NCI-H510A treated with DMSO at 0.1 percent for 48 hours (cell line): ENCODE measurements at regions not wholly inside any gene's neighbourhood (a gene's known extent, or its start where the extent isn't known, plus 50 kb on each side); places are given as distances from the start of the nearest gene placed in this dataset.
"Not testable (repeated sequence)": the region's sequence is repeated elsewhere in the genome, so short reads cannot be mapped to it uniquely, and the experiment has no call there.

Source experiments
- DNase-seq: peaks from one replicate; lab custom pipeline; 2025; lab: John Stamatoyannopoulos, UW

GRCh38 chr9:75282047-75282446 is 193.7 kb downstream of the OSTF1 start:
- no peak for DNase-seq

GRCh38 chr9:75289332-75289731 is 201.0 kb downstream of the OSTF1 start:
- DNase-seq: no peak

GRCh38 chr9:75299324-75299723 is 211.0 kb downstream of the OSTF1 start:
- DNase-seq: no peak

DNA sequence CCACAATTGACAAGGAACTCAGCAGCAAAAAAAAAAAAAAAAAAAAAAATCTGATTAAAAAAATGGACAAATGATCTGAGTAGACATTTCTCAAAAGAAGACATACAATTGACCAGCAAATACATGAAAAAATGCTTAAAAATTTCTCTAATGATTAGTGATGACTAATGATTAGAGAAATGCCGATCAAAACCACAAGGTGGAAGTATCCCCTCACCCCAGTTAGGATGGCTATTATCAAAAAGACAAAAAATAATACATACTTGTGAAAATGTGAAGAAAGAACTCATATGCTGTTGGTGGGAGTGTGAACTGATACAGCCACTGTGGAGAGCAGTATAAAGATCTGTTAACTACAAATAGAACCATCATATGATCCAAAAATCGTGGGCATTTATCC is 245.3 kb downstream of the OSTF1 start:
- DNase-seq: no peak

- DNase-seq: no peak
These were observed 270.5 kb downstream of the OSTF1 start for GRCh38 chr9:75358846-75359245.

DNA sequence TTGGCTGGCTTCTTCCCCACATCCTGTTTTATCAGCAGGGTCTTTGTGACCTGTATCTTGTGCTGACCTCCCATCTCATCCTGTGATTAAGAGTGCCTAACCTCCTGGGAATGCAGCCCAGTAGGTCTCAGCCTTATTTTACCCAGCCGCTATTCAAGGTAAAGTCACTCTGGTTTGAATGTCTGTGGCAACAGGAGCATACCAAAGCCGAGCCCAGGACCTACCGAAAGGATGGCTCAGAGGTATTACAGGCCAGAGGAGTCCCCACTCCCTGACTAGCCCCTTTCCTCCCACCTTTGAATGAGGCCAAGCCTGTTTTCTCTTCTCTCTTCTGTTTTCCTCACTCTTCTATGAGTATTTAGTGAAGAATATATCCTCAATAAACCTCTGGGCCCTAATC is 271.3 kb downstream of the OSTF1 start:
- no peak for DNase-seq

GRCh38 chr9:75360252-75360651 is 271.9 kb downstream of the OSTF1 start:
- no peak for DNase-seq

DNA sequence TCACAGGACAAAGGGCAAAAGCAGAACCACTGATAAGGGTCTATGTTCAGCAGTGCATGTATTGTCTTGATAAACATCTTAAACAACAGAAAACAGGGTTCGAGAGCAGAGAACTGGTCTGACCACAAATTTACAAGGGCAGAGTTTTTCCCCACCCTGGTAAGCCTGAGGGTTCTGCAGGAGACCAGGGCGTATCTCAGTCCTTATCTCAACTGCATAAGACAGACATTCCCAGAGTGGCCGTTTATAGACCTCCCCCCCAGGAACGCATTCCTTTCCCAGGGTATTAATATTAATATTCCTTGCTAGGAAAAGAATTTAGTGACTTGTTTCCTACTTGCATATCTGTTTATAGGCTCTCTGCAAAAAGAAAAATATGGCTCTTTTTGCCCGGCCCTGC is 274.1 kb downstream of the OSTF1 start:
- DNase-seq: not testable (repeated sequence)

GRCh38 chr9:75365196-75365595 is 276.9 kb downstream of the OSTF1 start:
- DNase-seq: no peak

- no peak for DNase-seq
These were observed 281.7 kb downstream of the OSTF1 start for GRCh38 chr9:75369989-75370388.

DNA sequence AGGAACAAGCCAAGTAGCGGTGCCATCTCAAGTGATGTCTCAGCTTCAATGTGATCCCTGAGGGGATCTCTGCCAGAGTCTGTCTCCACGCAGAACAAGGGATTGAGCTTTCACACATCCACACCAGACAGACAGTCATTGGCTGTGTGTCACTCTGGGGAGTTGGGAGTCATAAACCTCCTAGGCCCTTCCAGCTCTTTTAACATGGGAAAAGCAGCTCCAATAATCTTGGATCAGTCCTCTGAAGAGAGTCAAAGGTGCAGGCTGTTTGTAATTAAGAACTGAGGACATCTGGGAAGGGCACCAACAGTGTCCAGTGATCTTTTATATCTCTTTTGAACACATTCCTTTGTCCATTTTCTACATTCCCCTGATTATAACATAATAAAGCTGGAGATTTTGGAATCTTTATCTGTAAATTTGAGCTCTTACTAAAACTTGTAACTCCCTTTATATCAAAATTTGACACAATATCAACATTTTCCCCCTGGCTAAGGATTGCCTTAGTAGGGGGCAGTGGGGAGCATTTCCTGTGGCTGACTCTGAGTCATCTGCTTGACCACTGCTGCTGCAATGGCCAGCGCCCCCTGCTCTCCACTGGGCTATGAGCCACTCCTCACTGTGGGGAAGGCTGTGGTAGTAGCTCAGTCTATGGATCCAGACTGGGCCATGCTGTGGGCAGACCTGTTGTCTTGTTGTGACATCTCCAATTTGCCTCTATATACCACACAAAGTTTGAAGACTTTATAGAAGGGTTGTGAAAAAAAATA is 284.4 kb downstream of the OSTF1 start:
- no peak for DNase-seq

GRCh38 chr9:75376680-75377254 is 288.5 kb downstream of the OSTF1 start:
- DNase-seq: no peak

GRCh38 chr9:75378036-75378435 is 289.7 kb downstream of the OSTF1 start:
- DNase-seq: no peak

DNA sequence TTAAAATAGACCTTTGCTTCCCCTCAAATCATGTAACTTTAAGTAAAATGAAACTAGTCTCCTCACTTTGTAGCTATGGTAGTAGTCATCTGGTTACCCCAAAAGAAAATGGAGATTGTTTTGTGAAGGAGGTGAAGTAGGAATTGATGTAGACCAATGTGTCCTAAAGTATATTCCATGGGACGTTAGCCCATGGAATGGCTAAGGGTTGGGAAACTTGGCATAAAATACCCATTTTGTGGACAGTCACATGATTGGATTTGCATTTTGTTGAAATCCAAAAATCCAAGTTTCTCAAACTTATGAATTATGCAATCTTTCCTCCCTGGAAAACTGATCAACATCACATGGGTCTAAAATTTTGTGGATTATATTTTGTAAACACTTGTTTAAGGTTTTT is 290.6 kb downstream of the OSTF1 start:
- DNase-seq: no peak

- DNase-seq: no peak
These were observed 293.8 kb downstream of the OSTF1 start for GRCh38 chr9:75382126-75382525.

DNA sequence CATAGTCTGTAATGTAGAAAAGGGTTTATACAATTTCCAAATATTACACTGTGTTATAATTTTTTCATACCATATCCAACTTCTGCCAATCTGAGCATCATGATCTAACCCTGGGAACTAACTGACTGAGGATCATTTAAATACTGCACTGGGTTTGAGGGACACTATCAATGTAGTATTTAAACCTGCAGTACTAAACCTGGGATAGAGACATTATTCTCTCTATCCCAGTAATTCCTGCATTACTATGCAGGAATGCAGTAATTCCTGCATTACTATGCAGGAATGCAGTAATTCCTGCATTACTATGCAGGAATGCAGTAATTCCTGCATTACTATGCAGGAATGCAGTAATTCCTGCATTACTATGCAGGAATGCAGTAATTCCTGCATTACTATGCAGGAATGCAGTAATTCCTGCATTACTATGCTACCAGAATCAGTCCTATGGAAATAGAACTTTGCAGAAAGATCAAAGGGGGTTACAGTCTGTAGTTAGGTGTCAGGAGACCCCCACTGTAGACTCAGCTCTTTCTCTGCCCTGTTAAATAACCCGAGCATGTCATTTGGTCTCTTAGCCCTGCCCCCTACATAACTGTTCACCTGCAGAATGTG is 295.2 kb downstream of the OSTF1 start:
- DNase-seq: not testable (repeated sequence)

DNA sequence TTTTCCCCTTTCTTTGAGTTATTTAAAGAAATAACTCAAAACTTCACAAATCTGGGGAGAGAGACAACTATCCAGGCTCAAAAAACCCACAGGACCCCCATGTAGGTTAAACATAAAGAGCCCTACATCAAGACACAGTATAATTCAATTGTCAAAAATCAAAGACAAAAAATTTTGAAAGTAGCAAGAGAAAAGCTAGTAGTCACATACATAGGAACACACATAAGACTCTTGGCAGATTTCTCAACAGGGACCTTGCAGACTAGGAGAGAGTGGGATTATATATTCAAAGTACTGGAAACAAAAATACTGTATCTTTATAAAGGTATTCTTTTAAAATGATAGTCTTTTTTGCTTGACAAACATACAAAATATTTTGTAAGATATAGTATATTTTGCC is 296.9 kb downstream of the OSTF1 start:
- DNase-seq: no peak

DNA sequence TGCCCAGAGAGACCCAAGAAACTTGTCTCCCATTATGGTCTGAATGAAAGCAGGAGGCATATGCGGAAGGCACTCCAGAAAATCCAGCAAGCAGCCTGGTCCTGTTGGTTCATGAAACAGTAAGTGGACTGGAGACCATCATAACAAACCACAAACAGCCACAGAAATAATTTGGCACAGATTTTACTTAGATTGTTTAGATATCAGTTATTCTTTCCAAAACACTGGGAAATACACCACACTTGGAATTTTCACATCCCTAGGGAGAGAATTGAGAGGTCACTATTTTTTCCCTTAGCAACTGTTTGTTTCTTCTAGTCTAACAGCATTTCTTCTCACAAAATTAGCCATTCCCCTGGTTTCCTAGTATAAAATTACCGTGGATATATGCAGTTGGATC is 300.8 kb downstream of the OSTF1 start:
- DNase-seq: no peak

GRCh38 chr9:75390951-75391350 is 302.6 kb downstream of the OSTF1 start:
- DNase-seq: no peak

GRCh38 chr9:75391497-75391896 is 303.2 kb downstream of the OSTF1 start:
- DNase-seq: no peak

DNA sequence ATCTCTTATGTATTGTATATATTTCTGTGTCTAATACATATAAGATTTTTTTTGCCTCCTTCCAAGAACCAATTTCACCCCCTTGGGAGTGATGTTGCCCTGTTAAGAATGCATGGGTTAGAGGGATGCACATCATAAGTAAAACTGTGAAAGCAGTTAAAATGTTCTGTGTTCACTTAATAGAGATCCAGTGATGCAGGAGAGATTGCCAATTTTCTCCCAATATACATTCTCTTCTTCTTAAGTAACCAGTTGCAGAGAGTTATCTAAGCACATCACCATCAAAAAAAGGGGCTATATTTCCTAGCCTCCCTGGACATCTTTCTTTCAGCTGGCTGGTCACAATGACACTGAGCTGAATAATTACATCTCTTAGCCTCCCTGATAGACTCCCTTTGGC is 307.0 kb downstream of the OSTF1 start:
- no peak for DNase-seq

- DNase-seq: no peak
These were observed 309.5 kb downstream of the OSTF1 start for GRCh38 chr9:75397836-75398235.

- DNase-seq: no peak
These were observed 320.1 kb downstream of the OSTF1 start for GRCh38 chr9:75408391-75408790.

DNA sequence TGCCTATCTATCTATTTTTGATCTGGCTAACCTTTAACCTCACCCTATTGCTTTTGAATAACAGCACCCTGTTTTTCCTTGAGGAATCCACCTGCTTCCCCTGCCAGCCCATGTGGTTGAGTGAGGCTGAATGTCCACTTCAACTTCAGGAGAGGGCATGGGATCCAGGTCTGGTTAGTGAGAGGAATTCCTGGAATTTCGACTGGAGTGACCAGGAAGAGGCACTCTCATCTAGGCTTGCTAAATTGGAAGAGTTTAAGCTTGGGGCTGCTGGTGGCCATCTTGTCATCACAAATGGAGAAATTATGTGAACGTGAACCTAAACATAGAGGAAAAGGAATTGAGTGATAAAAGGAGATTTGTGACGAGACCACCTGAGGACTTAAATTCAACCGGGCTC is 322.1 kb downstream of the OSTF1 start:
- no peak for DNase-seq
